Lower lobe of right lung (tissue), 2 donors: ENCODE measurements at regions not wholly inside any gene's neighbourhood (a gene's known extent, or its start where the extent isn't known, plus 50 kb on each side); places are given as distances from the start of the nearest gene placed in this dataset.

Source experiments
- ATAC-seq, 2 donors: fragments of 200-7000 bp; cut with Tn5 transposase; one replicate each; pipeline ENCODE4 v1.9.1; 2020 to 2022; ENCODE audit warnings: mild to moderate bottlenecking in 2 of 2, moderate library complexity in 2 of 2
- DNase-seq: peaks from one replicate; pipeline ENCODE4 v3.0.0-alpha.2; 2020
- H3K27ac ChIP-seq: fragments of 200-600 bp; one replicate; pipeline ENCODE4 v1.8.0; 2022
- H3K27me3 ChIP-seq: fragments of 200-600 bp; one replicate; pipeline ENCODE4 v1.8.0; 2022; ENCODE audit warnings: low read depth
- H3K36me3 ChIP-seq: fragments of 200-600 bp; one replicate; pipeline ENCODE4 v1.8.0; 2022; ENCODE audit warnings: mild to moderate bottlenecking
- H3K4me1 ChIP-seq: fragments of 200-600 bp; one replicate; pipeline ENCODE4 v1.8.0; 2022
- H3K4me3 ChIP-seq: fragments of 200-600 bp; one replicate; pipeline ENCODE4 v1.8.0; 2022; ENCODE audit warnings: mild to moderate bottlenecking
- H3K9me3 ChIP-seq: fragments of 200-600 bp; one replicate; pipeline ENCODE4 v1.8.0; 2022
- intact Hi-C: fragments of 100-400 bp; cut with DNase I; formaldehyde crosslinking; loops from one replicate; pipeline ENCODE4 v1.11.0; 2022
- TF ChIP-seq, protein P1 (sequence below): fragments of 200-600 bp; IDR thresholded peaks from one replicate; pipeline ENCODE4 v1.8.0; 2022; ENCODE audit warnings: antibody characterized with exemption, mild to moderate bottlenecking
- donor health status: DM: no; HTN: yes; CAD: no; lungs with severe emphysema.

DNA sequence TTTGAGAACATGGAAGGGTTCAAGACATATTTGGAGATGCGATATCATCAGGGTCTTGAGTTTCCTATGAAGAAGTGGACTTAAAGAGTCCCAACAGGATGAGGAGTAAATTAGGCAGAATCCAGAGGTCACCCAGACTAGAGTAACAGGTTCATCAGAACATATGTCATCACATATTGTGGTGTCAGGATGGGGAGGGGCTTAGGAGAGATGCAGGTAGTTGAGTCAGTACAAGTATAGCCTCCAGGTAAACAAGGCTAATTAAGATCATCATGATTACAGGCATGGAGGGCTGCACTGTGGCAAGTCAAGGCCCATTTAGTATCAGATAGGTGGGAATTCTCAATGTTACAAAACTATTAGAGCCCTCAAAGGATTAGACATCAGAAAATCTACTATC lies 90.1 kb upstream of the PAK5 start:
- TF ChIP-seq, protein P1, sequence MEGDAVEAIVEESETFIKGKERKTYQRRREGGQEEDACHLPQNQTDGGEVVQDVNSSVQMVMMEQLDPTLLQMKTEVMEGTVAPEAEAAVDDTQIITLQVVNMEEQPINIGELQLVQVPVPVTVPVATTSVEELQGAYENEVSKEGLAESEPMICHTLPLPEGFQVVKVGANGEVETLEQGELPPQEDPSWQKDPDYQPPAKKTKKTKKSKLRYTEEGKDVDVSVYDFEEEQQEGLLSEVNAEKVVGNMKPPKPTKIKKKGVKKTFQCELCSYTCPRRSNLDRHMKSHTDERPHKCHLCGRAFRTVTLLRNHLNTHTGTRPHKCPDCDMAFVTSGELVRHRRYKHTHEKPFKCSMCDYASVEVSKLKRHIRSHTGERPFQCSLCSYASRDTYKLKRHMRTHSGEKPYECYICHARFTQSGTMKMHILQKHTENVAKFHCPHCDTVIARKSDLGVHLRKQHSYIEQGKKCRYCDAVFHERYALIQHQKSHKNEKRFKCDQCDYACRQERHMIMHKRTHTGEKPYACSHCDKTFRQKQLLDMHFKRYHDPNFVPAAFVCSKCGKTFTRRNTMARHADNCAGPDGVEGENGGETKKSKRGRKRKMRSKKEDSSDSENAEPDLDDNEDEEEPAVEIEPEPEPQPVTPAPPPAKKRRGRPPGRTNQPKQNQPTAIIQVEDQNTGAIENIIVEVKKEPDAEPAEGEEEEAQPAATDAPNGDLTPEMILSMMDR = no peak
- H3K36me3 ChIP-seq = no peaks in the 10 kb centered on the region
- H3K4me3 ChIP-seq = no peak overlapping the region
- no peaks in the 10 kb centered on the region for H3K4me1 ChIP-seq
- intact Hi-C loops = no loop called here
- no peak for DNase-seq
- no peaks in the 10 kb centered on the region for H3K27me3 ChIP-seq
- H3K27ac ChIP-seq = no peak overlapping the region
- ATAC-seq = no peak
- H3K9me3 ChIP-seq = no peaks in the 10 kb centered on the region

DNA sequence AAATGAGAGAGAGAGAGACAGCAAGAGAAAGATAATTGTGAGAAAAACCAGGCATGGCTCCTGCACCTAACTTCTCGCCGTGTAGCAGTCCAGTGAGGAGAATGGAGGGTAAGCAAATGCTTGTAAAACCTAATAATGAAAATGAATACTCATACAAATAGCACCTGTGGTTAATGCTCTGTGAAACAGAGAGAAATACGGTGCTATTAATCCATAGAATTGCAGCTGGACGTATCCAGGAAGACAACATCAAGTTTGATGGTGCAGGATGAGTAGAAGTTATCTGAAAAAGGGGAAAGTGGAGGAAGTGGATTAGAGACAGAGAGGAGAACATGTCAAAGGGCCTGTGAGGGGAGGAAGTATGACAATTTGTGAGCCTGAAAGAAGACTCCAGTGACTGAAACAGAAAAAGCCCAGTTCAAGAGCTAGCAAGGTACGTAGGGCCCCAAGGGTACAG lies 89.4 kb upstream of the PAK5 start:
- TF ChIP-seq, protein P1 = no peak
- Histone ChIP-seq H3K27me3 (no peaks in the 10 kb centered on the region), H3K4me1 (no peaks in the 10 kb centered on the region), H3K27ac (no peak overlapping the region), H3K4me3 (no peak overlapping the region), H3K36me3 (no peaks in the 10 kb centered on the region), H3K9me3 (no peaks in the 10 kb centered on the region)
- intact Hi-C loops = no loop called here
- ATAC-seq = no peak
- DNase-seq = no peak

DNA sequence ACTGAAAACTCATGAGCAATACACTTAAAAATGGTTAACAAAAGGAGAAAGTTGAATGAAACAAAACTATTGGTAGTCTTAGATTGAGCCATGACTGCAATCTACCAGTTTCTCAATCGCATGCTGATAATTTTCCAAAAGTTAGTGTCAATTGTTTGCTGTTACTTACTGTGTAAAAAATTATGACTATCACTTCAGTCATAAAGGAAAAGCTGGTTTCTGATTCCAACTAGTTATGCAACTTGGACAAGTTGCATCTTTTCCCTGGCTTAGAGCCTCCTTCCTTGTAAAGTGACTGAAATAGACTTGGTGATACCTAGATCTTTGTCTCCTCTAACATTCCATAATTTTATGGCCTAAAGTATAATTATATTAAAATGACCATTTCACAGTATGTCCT lies 88.3 kb upstream of the PAK5 start:
- Histone ChIP-seq H3K27me3 (no peaks in the 10 kb centered on the region), H3K27ac (no peak overlapping the region), H3K4me1 (no peaks in the 10 kb centered on the region), H3K36me3 (no peaks in the 10 kb centered on the region), H3K9me3 (no peaks in the 10 kb centered on the region), H3K4me3 (no peak overlapping the region)
- TF ChIP-seq, protein P1 = no peak
- no peak for ATAC-seq
- intact Hi-C loops = no loop called here
- DNase-seq = no peak

DNA sequence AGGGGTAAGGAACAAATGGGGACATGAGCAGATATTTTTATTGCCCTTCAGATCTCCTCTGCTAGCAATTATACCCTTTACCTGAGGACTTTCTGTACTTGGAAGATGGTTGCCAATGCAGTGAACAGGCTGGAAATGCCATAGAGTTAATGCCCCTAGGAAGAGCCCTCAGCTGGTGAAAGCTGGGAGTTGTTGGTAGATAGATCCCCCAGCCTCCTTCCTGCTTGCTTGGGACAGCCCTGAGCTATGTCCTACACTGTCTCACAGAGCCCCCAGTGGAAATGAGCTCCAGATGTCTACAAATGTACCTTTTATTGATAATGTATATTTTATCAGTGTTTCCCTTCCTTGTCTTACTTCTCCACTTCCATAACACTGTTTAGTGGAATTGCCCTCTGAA lies 87.6 kb upstream of the PAK5 start:
- intact Hi-C loops = no loop called here
- TF ChIP-seq, protein P1 = no peak
- no peaks in the 10 kb centered on the region for H3K4me1 ChIP-seq
- no peaks in the 10 kb centered on the region for H3K9me3 ChIP-seq
- no peak for DNase-seq
- H3K27ac ChIP-seq = no peak overlapping the region
- H3K36me3 ChIP-seq = no peaks in the 10 kb centered on the region
- H3K27me3 ChIP-seq = no peaks in the 10 kb centered on the region
- no peak overlapping the region for H3K4me3 ChIP-seq
- no peak for ATAC-seq

DNA sequence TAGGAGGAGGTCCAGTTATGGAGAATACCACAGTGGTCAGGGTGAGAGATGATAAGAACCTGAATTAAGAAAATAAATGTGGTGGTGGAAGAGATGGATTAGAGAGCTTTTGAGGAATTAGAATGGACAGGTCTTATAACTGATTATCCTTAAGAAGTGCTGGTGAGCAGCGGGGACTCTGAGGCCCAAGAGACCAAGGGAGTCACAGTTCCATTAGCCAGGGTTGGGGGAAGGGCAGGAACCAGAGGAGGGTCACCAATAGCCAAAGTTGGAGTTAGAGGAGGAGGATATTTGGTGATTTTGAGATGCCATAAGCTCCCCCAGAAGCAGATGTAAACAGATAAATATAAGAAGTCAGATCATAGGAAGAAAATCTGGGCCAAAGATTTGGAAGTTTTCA lies 87.1 kb upstream of the PAK5 start:
- H3K27ac ChIP-seq = no peak overlapping the region
- H3K4me3 ChIP-seq = no peak overlapping the region
- no peaks in the 10 kb centered on the region for H3K9me3 ChIP-seq
- no peaks in the 10 kb centered on the region for H3K36me3 ChIP-seq
- intact Hi-C loops = no loop called here
- H3K4me1 ChIP-seq = no peaks in the 10 kb centered on the region
- TF ChIP-seq, protein P1 = no peak
- ATAC-seq (no peak), DNase-seq (no peak)
- H3K27me3 ChIP-seq = no peaks in the 10 kb centered on the region

DNA sequence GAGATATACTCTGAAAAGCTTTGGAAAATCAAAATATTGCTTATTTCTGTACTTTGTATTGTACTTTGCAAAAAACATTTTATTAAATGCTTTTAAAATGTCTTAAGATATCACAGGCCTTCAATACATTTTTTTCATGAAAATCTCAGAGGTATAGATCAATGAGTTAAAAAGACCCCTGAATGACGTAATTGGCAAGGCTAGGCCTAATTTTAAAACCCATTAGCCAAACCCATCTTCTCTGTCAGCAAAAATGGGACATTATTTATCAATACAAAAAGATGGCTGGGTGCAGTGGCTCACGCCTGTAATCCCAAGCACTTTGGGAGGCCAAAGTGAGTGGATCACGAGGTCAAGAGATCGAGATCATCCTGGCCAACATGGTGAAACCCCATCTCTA lies 84.8 kb upstream of the PAK5 start:
- DNase-seq (no peak), ATAC-seq (no peak)
- H3K27me3 ChIP-seq = no peaks in the 10 kb centered on the region
- H3K27ac ChIP-seq = no peak overlapping the region
- no peaks in the 10 kb centered on the region for H3K36me3 ChIP-seq
- H3K9me3 ChIP-seq = no peaks in the 10 kb centered on the region
- TF ChIP-seq, protein P1 = no peak
- intact Hi-C loops = no loop called here
- peaks cover 4% of the 10 kb centered on the region for H3K4me1 ChIP-seq
- H3K4me3 ChIP-seq = no peak overlapping the region
